ENCODE measurements at regions not wholly inside any gene's neighbourhood (a gene's known extent, or its start where the extent isn't known, plus 50 kb on each side); places are given as distances from the start of the nearest gene placed in this dataset.

GRCh38 chr9:86470326-86470725 is 116.1 kb upstream of the TUT7 start:
- no peak for DNase-seq (ENCODE audit: extremely low read depth, low read depth)
- no peak overlapping the region for H3K4me3 ChIP-seq (replicated peaks; ENCODE audit: low read depth, low read length)
- TF ChIP-seq CTCF (IDR thresholded peaks at IDR 0.05; ENCODE audit: low read depth, low read length, missing control alignments) = no peak

- DNase-seq (ENCODE audit: extremely low read depth, low read depth) = no peak
- H3K4me3 ChIP-seq (replicated peaks; ENCODE audit: low read depth, low read length) = no peak overlapping the region
- no peak for TF ChIP-seq CTCF (IDR thresholded peaks at IDR 0.05; ENCODE audit: low read depth, low read length, missing control alignments)
Measured at GRCh38 chr9:86469476-86470250, 115.5 kb upstream of the TUT7 start.

GRCh38 chr9:86464242-86464641 is 110.0 kb upstream of the TUT7 start:
- no peak for TF ChIP-seq CTCF (IDR thresholded peaks at IDR 0.05; ENCODE audit: low read depth, low read length, missing control alignments)
- H3K4me3 ChIP-seq (replicated peaks; ENCODE audit: low read depth, low read length) = no peak overlapping the region
- DNase-seq (ENCODE audit: extremely low read depth, low read depth) = no peak

GRCh38 chr9:86460216-86461002 is 106.2 kb upstream of the TUT7 start:
- H3K4me3 ChIP-seq (replicated peaks; ENCODE audit: low read depth, low read length) = no peak overlapping the region
- no peak for DNase-seq (ENCODE audit: extremely low read depth, low read depth)
- TF ChIP-seq CTCF (IDR thresholded peaks at IDR 0.05; ENCODE audit: low read depth, low read length, missing control alignments) = no peak

- no peak overlapping the region for H3K4me3 ChIP-seq (replicated peaks; ENCODE audit: low read depth, low read length)
- TF ChIP-seq CTCF (IDR thresholded peaks at IDR 0.05; ENCODE audit: low read depth, low read length, missing control alignments) = no peak
- no peak for DNase-seq (ENCODE audit: extremely low read depth, low read depth)
Measured at GRCh38 chr9:86459599-86460155, 105.5 kb upstream of the TUT7 start.

GRCh38 chr9:86459191-86459590 is 105.0 kb upstream of the TUT7 start:
- DNase-seq (ENCODE audit: extremely low read depth, low read depth) = no peak
- TF ChIP-seq CTCF (IDR thresholded peaks at IDR 0.05; ENCODE audit: low read depth, low read length, missing control alignments) = no peak
- H3K4me3 ChIP-seq (replicated peaks; ENCODE audit: low read depth, low read length) = no peak overlapping the region
